A549 (cell line): ENCODE measurements at regions not wholly inside any gene's neighbourhood (a gene's known extent, or its start where the extent isn't known, plus 50 kb on each side); places are given as distances from the start of the nearest gene placed in this dataset.

Source experiments
- CEBPB ChIP-seq, 2 experiments: fragments of >200 bp in 1 of 2; sonication (Bioruptor Twin) in 1 of 2; formaldehyde crosslinking in 1 of 2; IDR thresholded peaks; 2 replicates each; pipeline ENCODE4 v1.6.1; 2012 to 2016
- CHD2 ChIP-seq: fragments of 150-350 bp; IDR thresholded peaks from 2 replicates; pipeline ENCODE4 v1.6.1; 2014; ENCODE audit warnings: low read length; ENCODE audit not compliant: partially characterized antibody
- EHMT2 ChIP-seq: fragments of 200-600 bp; sonication (generic); IDR thresholded peaks from 2 replicates; pipeline ENCODE4 v1.6.1; 2016; ENCODE audit warnings: antibody characterized with exemption, low read depth, mild to moderate bottlenecking, moderate library complexity
- EP300 ChIP-seq, 2 experiments: fragments of >200 bp; sonication (Bioruptor Twin); formaldehyde crosslinking; IDR thresholded peaks; 2 replicates in 1 of 2; 3 replicates in 1 of 2; pipeline ENCODE4 v1.6.1; 2016 to 2017
- HOXB13 ChIP-seq: fragments of 250-450 bp; sonication (Bioruptor Pico); IDR thresholded peaks from 2 replicates; pipeline ENCODE4 v1.5.0; 2020; ENCODE audit warnings: low read depth, mild to moderate bottlenecking, moderate library complexity
- POLR2A ChIP-seq: IDR thresholded peaks from 2 replicates; pipeline ENCODE4 v1.6.1; 2012; ENCODE audit warnings: mild to moderate bottlenecking, low read length
- RARB ChIP-seq: fragments of 250-450 bp; sonication (Bioruptor Pico); IDR thresholded peaks from 2 replicates; pipeline ENCODE4 v1.8.0; 2021; ENCODE audit warnings: mild to moderate bottlenecking, moderate library complexity
- RCOR1 ChIP-seq: fragments of 150-350 bp; IDR thresholded peaks from 2 replicates; pipeline ENCODE4 v1.6.1; 2014; ENCODE audit warnings: antibody characterized with exemption, low read length, low read depth
- ZNF302 ChIP-seq: fragments of 250-450 bp; sonication (Bioruptor Pico); IDR thresholded peaks from 2 replicates; pipeline ENCODE4 v1.9.0; 2021; ENCODE audit warnings: inconsistent platforms, mild to moderate bottlenecking, moderate library complexity
- ZSCAN20 ChIP-seq: fragments of 250-450 bp; sonication (Bioruptor Pico); IDR thresholded peaks from 2 replicates; pipeline ENCODE4 v1.8.0; 2022; ENCODE audit warnings: mild to moderate bottlenecking, moderate library complexity
- TF ChIP-seq, protein P1 (sequence below): fragments of >200 bp; sonication (Bioruptor Twin); formaldehyde crosslinking; IDR thresholded peaks from 3 replicates; pipeline ENCODE4 v1.5.1; 2016
- TF ChIP-seq, protein P2 (sequence below): fragments of 200-600 bp; sonication (generic); IDR thresholded peaks from 2 replicates; pipeline ENCODE4 v1.6.1; 2016; ENCODE audit warnings: antibody characterized with exemption, mild to moderate bottlenecking, moderate library complexity

DNA sequence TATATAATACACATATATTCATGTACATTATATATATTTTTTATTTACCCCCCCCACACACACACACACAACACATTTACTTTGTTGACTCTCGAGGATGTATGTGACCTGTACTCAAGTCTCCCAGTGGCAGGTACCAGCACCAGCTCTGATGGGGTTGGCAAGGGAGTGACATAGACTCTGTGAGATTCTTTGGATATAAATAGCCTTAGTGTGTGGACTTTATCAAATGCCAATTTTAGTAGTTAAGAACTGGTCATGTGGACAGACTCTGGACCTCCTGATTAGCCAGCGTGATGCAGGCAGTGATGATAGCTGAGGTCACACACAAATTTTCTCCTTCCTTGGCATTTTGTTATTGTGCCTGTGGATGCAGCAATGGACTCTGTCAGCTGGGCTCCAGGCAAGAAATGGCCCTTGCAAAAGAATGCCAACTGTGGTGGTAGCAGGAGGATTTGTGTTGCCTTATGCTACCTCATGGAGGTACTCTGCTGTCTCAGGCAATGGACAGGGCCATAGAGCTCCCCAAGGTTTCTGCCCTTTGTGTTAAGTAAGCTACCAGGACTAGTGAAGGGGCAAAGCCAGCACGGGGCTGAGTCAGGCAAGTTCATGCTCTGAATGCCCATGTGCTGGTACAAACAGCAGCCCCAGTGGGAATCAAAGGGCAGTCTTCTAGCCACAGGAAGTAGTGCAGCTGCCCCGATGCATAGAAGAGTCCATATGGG lies 224.6 kb upstream of the ZWINT start:
- no peak for TF ChIP-seq POLR2A
- TF ChIP-seq HOXB13 (CRISPR knock-in tag), result no peak
- TF ChIP-seq, protein P1, sequence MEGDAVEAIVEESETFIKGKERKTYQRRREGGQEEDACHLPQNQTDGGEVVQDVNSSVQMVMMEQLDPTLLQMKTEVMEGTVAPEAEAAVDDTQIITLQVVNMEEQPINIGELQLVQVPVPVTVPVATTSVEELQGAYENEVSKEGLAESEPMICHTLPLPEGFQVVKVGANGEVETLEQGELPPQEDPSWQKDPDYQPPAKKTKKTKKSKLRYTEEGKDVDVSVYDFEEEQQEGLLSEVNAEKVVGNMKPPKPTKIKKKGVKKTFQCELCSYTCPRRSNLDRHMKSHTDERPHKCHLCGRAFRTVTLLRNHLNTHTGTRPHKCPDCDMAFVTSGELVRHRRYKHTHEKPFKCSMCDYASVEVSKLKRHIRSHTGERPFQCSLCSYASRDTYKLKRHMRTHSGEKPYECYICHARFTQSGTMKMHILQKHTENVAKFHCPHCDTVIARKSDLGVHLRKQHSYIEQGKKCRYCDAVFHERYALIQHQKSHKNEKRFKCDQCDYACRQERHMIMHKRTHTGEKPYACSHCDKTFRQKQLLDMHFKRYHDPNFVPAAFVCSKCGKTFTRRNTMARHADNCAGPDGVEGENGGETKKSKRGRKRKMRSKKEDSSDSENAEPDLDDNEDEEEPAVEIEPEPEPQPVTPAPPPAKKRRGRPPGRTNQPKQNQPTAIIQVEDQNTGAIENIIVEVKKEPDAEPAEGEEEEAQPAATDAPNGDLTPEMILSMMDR, result no peak
- TF ChIP-seq RCOR1, result no peak
- no peak for TF ChIP-seq CEBPB (IDR thresholded peaks at IDR 0.05)
- TF ChIP-seq EHMT2, result no peak
- TF ChIP-seq ZSCAN20 (CRISPR knock-in tag), result no peak
- TF ChIP-seq, protein P2, sequence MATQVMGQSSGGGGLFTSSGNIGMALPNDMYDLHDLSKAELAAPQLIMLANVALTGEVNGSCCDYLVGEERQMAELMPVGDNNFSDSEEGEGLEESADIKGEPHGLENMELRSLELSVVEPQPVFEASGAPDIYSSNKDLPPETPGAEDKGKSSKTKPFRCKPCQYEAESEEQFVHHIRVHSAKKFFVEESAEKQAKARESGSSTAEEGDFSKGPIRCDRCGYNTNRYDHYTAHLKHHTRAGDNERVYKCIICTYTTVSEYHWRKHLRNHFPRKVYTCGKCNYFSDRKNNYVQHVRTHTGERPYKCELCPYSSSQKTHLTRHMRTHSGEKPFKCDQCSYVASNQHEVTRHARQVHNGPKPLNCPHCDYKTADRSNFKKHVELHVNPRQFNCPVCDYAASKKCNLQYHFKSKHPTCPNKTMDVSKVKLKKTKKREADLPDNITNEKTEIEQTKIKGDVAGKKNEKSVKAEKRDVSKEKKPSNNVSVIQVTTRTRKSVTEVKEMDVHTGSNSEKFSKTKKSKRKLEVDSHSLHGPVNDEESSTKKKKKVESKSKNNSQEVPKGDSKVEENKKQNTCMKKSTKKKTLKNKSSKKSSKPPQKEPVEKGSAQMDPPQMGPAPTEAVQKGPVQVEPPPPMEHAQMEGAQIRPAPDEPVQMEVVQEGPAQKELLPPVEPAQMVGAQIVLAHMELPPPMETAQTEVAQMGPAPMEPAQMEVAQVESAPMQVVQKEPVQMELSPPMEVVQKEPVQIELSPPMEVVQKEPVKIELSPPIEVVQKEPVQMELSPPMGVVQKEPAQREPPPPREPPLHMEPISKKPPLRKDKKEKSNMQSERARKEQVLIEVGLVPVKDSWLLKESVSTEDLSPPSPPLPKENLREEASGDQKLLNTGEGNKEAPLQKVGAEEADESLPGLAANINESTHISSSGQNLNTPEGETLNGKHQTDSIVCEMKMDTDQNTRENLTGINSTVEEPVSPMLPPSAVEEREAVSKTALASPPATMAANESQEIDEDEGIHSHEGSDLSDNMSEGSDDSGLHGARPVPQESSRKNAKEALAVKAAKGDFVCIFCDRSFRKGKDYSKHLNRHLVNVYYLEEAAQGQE, result no peak
- no peak for TF ChIP-seq EP300 (IDR thresholded peaks at IDR 0.05)
- TF ChIP-seq CHD2, result no peak
- no peak for TF ChIP-seq RARB (CRISPR knock-in tag)
- no peak for TF ChIP-seq ZNF302 (CRISPR knock-in tag)
